Islet of Langerhans (tissue), 1 donor: ENCODE measurements at regions not wholly inside any gene's neighbourhood (a gene's known extent, or its start where the extent isn't known, plus 50 kb on each side); places are given as distances from the start of the nearest gene placed in this dataset.
"Not testable (repeated sequence)": the region's sequence is repeated elsewhere in the genome, so short reads cannot be mapped to it uniquely, and the experiment has no call there.

Source experiments
- FAIRE-seq: peaks from one replicate; lab custom pipeline; 2011; peaks lifted over from hg19 to GRCh38; lab: Jason Lieb, UNC

GRCh38 chr13:97726664-97727280 is 226.7 kb upstream of the IPO5 start:
- no peak for FAIRE-seq

- no peak for FAIRE-seq
Observed at GRCh38 chr13:97727991-97728390, 225.5 kb upstream of the IPO5 start.

GRCh38 chr13:97736436-97736835 is 217.0 kb upstream of the IPO5 start:
- no peak for FAIRE-seq

- no peak for FAIRE-seq
Observed at GRCh38 chr13:97742084-97742483, 211.4 kb upstream of the IPO5 start.

- FAIRE-seq: no peak
Observed at GRCh38 chr13:97743938-97744337, 209.5 kb upstream of the IPO5 start.

GRCh38 chr13:97746649-97747048 is 206.8 kb upstream of the IPO5 start:
- FAIRE-seq: no peak

- no peak for FAIRE-seq
Observed at GRCh38 chr13:97749174-97749573, 204.3 kb upstream of the IPO5 start.

- no peak for FAIRE-seq
Observed at GRCh38 chr13:97751477-97751876, 202.0 kb upstream of the IPO5 start.

GRCh38 chr13:97752961-97753668 is 200.4 kb upstream of the IPO5 start:
- no peak for FAIRE-seq

GRCh38 chr13:97753942-97754670 is 199.4 kb upstream of the IPO5 start:
- no peak for FAIRE-seq

GRCh38 chr13:97757807-97758206 is 195.7 kb upstream of the IPO5 start:
- no peak for FAIRE-seq

- no peak for FAIRE-seq
Observed at GRCh38 chr13:97758317-97758716, 195.2 kb upstream of the IPO5 start.

GRCh38 chr13:97761796-97762540 is 191.5 kb upstream of the IPO5 start:
- FAIRE-seq: no peak

- no peak for FAIRE-seq
Observed at GRCh38 chr13:97766749-97767148, 186.7 kb upstream of the IPO5 start.

GRCh38 chr13:97768134-97768533 is 185.3 kb upstream of the IPO5 start:
- no peak for FAIRE-seq

- FAIRE-seq: not testable (repeated sequence)
Observed at GRCh38 chr13:97770231-97770630, 183.2 kb upstream of the IPO5 start.

- not testable (repeated sequence) for FAIRE-seq
Observed at GRCh38 chr13:97772466-97772865, 181.0 kb upstream of the IPO5 start.

GRCh38 chr13:97774391-97775100 is 178.9 kb upstream of the IPO5 start:
- FAIRE-seq: not testable (repeated sequence)

- no peak for FAIRE-seq
Observed at GRCh38 chr13:97780486-97780885, 173.0 kb upstream of the IPO5 start.

GRCh38 chr13:97781891-97782305 is 171.6 kb upstream of the IPO5 start:
- FAIRE-seq: no peak

- FAIRE-seq: no peak
Observed at GRCh38 chr13:97786510-97786909, 167.0 kb upstream of the IPO5 start.

GRCh38 chr13:97797553-97797952 is 155.9 kb upstream of the IPO5 start:
- FAIRE-seq: no peak
